ENCODE measurements at regions not wholly inside any gene's neighbourhood (a gene's known extent, or its start where the extent isn't known, plus 50 kb on each side); places are given as distances from the start of the nearest gene placed in this dataset.
"Not testable (repeated sequence)": the region's sequence is repeated elsewhere in the genome, so short reads cannot be mapped to it uniquely, and the experiment has no call there.

DNA sequence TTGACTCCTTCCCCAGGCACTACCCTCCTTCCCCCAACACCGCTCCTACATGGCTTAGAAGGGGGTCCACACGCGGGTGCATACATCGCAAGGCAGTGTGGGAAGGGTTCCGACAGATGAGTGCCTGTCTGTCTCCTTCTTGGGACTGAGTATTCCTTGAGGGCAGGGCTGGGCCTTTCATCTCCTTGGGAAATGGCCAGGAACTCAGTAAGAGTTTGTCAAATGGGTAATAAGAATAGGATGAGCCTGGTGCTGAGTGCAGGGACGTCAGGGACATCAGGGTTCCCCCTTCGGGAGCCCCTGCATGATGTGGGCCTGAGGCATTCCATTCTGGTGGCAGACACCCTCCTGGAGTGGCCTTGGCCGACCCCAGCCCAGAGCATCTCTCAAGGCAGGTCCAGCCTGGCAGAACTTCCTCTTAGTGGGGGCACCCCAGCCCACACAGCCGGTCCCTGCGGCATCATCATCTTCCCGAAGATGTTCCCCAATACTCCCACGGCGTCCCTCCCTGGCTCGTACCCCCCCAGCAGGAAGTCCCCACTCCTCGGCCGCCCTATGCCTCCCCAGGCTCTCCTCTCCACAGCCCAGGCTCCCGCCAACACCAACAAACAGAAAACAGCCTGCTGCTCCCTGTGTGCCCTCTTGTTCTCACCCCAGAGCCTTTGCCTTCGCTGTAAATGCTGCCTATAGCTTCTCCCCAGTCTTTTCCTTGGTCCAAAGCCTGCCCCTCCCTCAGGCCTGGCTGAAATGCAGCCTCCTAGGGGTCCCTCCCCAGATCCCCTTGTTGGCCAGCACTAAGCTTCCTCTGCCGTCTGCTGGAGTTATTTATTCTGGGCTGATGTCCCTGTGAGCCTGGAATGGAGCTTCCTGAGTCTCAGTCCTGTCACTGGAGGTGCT is 67.5 kb upstream of the LCTL start:
- no peak for TF ChIP-seq CTCF (IDR thresholded peaks at IDR 0.05; ENCODE audit: borderline replicate concordance)
- H3K27me3 ChIP-seq (ENCODE audit: low read depth), result no peaks in the 10 kb centered on the region
- no peaks in the 10 kb centered on the region for H3K9me3 ChIP-seq (replicated peaks)
- intact Hi-C loops (cut with micrococcal nuclease), result no loop called here
- peak overlapping the region; percentile 19 for H3K27ac ChIP-seq (replicated peaks)
- DNase-seq, result no peak
- H3K36me3 ChIP-seq, result no peaks in the 10 kb centered on the region
- H3K4me3 ChIP-seq, result no peak overlapping the region
- H3K4me1 ChIP-seq, result peaks cover 16% of the 10 kb centered on the region

DNA sequence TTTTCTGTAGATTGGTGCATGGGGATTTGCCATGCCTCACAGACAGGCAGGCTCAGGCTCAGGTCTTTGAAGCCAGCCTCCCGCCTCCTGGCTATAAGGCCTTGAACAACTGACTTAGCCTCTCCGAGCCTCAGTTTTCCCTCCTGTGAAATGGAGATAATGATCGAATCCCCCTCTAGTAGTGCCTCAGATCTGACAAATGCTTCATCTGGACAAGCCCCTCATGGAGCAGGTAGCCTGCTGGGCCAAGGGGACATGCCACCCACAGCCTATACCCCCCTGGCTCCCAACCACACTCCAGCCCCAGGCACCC is 68.1 kb upstream of the LCTL start:
- no peak for DNase-seq
- H3K4me3 ChIP-seq, result no peak overlapping the region
- peak overlapping the region; percentile 19 for H3K27ac ChIP-seq (replicated peaks)
- no peaks in the 10 kb centered on the region for H3K9me3 ChIP-seq (replicated peaks)
- no peaks in the 10 kb centered on the region for H3K36me3 ChIP-seq
- no peaks in the 10 kb centered on the region for H3K27me3 ChIP-seq (ENCODE audit: low read depth)
- TF ChIP-seq CTCF (IDR thresholded peaks at IDR 0.05; ENCODE audit: borderline replicate concordance), result no peak
- intact Hi-C loops (cut with micrococcal nuclease), result no loop called here
- peaks cover 16% of the 10 kb centered on the region for H3K4me1 ChIP-seq

GRCh38 chr15:66634540-66634939 is 67.5 kb upstream of the SMAD6 start:
- Histone ChIP-seq H3K9me3 (replicated peaks) (no peaks in the 10 kb centered on the region), H3K4me1 (peaks cover 16% of the 10 kb centered on the region), H3K27ac (replicated peaks) (no peak overlapping the region), H3K36me3 (no peaks in the 10 kb centered on the region), H3K27me3 (ENCODE audit: low read depth) (no peaks in the 10 kb centered on the region), H3K4me3 (no peak overlapping the region)
- intact Hi-C loops (cut with micrococcal nuclease), result no loop called here
- no peak for TF ChIP-seq CTCF (IDR thresholded peaks at IDR 0.05; ENCODE audit: borderline replicate concordance)
- DNase-seq, result no peak

- H3K27ac ChIP-seq (replicated peaks), result no peak overlapping the region
- H3K4me1 ChIP-seq, result peaks cover 15% of the 10 kb centered on the region
- no peaks in the 10 kb centered on the region for H3K9me3 ChIP-seq (replicated peaks)
- no peaks in the 10 kb centered on the region for H3K36me3 ChIP-seq
- intact Hi-C loops (cut with micrococcal nuclease), result no loop called here
- H3K27me3 ChIP-seq (ENCODE audit: low read depth), result no peaks in the 10 kb centered on the region
- TF ChIP-seq CTCF (IDR thresholded peaks at IDR 0.05; ENCODE audit: borderline replicate concordance), result no peak
- DNase-seq, result no peak
- H3K4me3 ChIP-seq, result no peak overlapping the region
Measured at GRCh38 chr15:66635006-66635405, 67.0 kb upstream of the SMAD6 start.

DNA sequence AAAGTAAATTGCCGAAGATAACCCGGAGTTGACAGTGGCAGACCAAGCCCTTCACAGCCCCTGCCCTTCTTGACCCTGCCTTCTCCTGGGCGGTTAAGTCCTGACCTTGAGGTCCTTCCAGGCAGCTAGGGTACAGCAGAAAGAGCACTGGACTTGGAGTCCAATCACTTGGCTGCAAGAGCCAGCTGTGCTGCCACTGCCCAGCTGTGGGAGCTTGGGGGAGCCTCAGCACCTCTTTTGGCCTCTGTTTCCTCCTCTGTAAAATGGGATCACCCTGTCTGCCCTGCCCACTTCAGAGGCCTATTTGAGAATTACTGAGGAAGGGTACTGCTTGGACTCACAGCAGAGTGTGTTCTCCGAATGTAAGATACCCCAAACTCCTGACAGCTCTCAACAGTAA is 66.2 kb upstream of the SMAD6 start:
- no peaks in the 10 kb centered on the region for H3K27me3 ChIP-seq (ENCODE audit: low read depth)
- DNase-seq, result no peak
- no peaks in the 10 kb centered on the region for H3K9me3 ChIP-seq (replicated peaks)
- no peak overlapping the region for H3K4me3 ChIP-seq
- H3K27ac ChIP-seq (replicated peaks), result no peak overlapping the region
- no peaks in the 10 kb centered on the region for H3K36me3 ChIP-seq
- no peak for TF ChIP-seq CTCF (IDR thresholded peaks at IDR 0.05; ENCODE audit: borderline replicate concordance)
- intact Hi-C loops (cut with micrococcal nuclease), result no loop called here
- H3K4me1 ChIP-seq, result peaks cover 6% of the 10 kb centered on the region

DNA sequence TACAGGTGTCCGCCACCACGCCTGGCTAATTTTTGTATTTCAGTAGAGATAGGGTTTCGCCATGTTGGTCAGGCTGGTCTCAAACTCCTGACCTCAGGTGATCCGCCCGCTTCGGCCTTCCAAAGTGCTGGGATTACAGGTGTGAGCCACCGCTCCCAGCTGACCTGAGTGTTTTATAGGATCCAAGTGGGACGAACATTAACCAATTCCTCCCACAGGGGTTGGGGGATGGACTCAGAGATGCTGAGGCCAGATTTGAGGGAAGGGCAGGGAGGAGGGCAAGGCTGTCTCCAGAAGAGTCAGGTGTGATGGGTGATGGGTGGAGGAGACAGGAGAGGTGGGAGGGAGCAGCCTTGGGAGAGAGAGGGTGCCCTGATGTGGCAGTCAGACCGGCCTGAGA is 65.0 kb upstream of the SMAD6 start:
- H3K4me3 ChIP-seq; intact Hi-C loops (cut with micrococcal nuclease); DNase-seq; H3K27me3 ChIP-seq (ENCODE audit: low read depth); H3K36me3 ChIP-seq; H3K27ac ChIP-seq (replicated peaks); H3K4me1 ChIP-seq; H3K9me3 ChIP-seq (replicated peaks): not testable (repeated sequence)
